Endothelial cell of umbilical vein (primary cell): ENCODE measurements at regions not wholly inside any gene's neighbourhood (a gene's known extent, or its start where the extent isn't known, plus 50 kb on each side); places are given as distances from the start of the nearest gene placed in this dataset.

ENCODE experiments used
- BruUV-seq: library from RNA; stranded (reverse); fragments of 400-500 nt; replicated peaks from 2 replicates; lab custom pipeline; 2021; lab: Mats Ljungman, UMichigan
- CTCF ChIA-PET: fragments of 300-600, 350-600 bp; sonication (Branson Sonifier 250); formaldehyde crosslinking; loops from one replicate; lab custom pipeline; 2021; ENCODE audit warnings: antibody characterized with exemption, inconsistent platforms; lab: Charles Lee
- POLR2A ChIA-PET: fragments of 300-600, 350-600 bp; sonication (Branson Sonifier 250); formaldehyde crosslinking; loops from one replicate; lab custom pipeline; 2021; ENCODE audit warnings: antibody characterized with exemption, inconsistent platforms; lab: Charles Lee
- DNase-seq: peaks from one replicate; pipeline ENCODE4 v3.0.0-alpha.2; 2011; ENCODE audit warnings: low read depth, low spot score
- FAIRE-seq: peaks from 2 replicates; lab custom pipeline; 2011; peaks lifted over from hg19 to GRCh38; lab: Jason Lieb, UNC
- H2AFZ ChIP-seq: 2 replicates; pipeline ENCODE4 v1.6.0; 2012; ENCODE audit warnings: low read depth, low read length, control low read depth, inconsistent platforms
- H3K27ac ChIP-seq: 2 replicates; pipeline ENCODE4 v1.5.1; 2011; ENCODE audit warnings: low read depth, mild to moderate bottlenecking, control low read depth, low read length, moderate library complexity; ENCODE audit not compliant: insufficient read depth
- H3K27me3 ChIP-seq, 2 experiments: 2 replicates each; pipeline versions ENCODE4 v1.6.0 to v1.6.1; 2011; ENCODE audit warnings: low read length in 2 of 2, mixed read lengths in 1 of 2; ENCODE audit not compliant: control insufficient read depth in 2 of 2, insufficient read depth in 2 of 2
- H3K36me3 ChIP-seq, 2 experiments: 2 replicates in 1 of 2; 3 replicates in 1 of 2; pipeline ENCODE4 v1.5.1; 2011; ENCODE audit warnings: low read length in 2 of 2, mild to moderate bottlenecking in 1 of 2, moderate library complexity in 1 of 2; ENCODE audit not compliant: control insufficient read depth in 2 of 2, insufficient read depth in 2 of 2; ENCODE audit errors: extremely low read depth in 1 of 2
- H3K4me1 ChIP-seq: 3 replicates; pipeline ENCODE4 v1.5.1; 2011; ENCODE audit warnings: mild to moderate bottlenecking, low read length; ENCODE audit not compliant: control insufficient read depth, insufficient read depth; ENCODE audit errors: extremely low read depth
- H3K4me2 ChIP-seq: 2 replicates; pipeline ENCODE4 v1.6.1; 2011; ENCODE audit warnings: low read length, control low read depth, mixed read lengths; ENCODE audit not compliant: insufficient read depth
- H3K4me3 ChIP-seq, 3 experiments: fragments of 200-600 bp in 1 of 3; sonication (generic), shearing (Covaris generic) in 1 of 3; replicated peaks in 1 of 3; 2 replicates each; pipeline ENCODE4 v1.5.1; 2011 to 2016; ENCODE audit warnings: control low read depth in 3 of 3, low read length in 3 of 3, mild to moderate bottlenecking in 2 of 3, inconsistent platforms in 1 of 3, low read depth in 1 of 3, moderate library complexity in 1 of 3; ENCODE audit not compliant: insufficient read depth in 1 of 3
- H3K79me2 ChIP-seq: 2 replicates; pipeline ENCODE4 v1.6.0; 2012; ENCODE audit warnings: low read length, inconsistent platforms; ENCODE audit not compliant: control insufficient read depth, insufficient read depth
- H3K9ac ChIP-seq: replicated peaks from 2 replicates; pipeline ENCODE3; 2011; ENCODE audit warnings: low read length, control low read depth; ENCODE audit not compliant: insufficient read depth; ENCODE audit errors: extremely low read depth
- H3K9me1 ChIP-seq: replicated peaks from 3 replicates; pipeline ENCODE4 v1.6.0; 2011; ENCODE audit warnings: mild to moderate bottlenecking, low read length; ENCODE audit not compliant: control insufficient read depth, insufficient read depth; ENCODE audit errors: extremely low read depth
- H3K9me3 ChIP-seq: replicated peaks from 2 replicates; pipeline ENCODE4 v1.5.1; 2012; ENCODE audit warnings: low read length, inconsistent platforms; ENCODE audit not compliant: control insufficient read depth, insufficient read depth
- H4K20me1 ChIP-seq: replicated peaks from 2 replicates; pipeline ENCODE3; 2011; ENCODE audit warnings: mild to moderate bottlenecking, low read length; ENCODE audit not compliant: control insufficient read depth, insufficient read depth; ENCODE audit errors: extremely low read depth
- CTCF ChIP-seq, 2 donors: IDR thresholded peaks; 1 replicate in 1 of 2; 2 replicates in 1 of 2; pipeline ENCODE4 v1.5.1; 2011; ENCODE audit warnings: low read length in 2 of 2, mild to moderate bottlenecking in 2 of 2, moderate library complexity in 2 of 2, control low read depth in 1 of 2, inconsistent platforms in 1 of 2, low read depth in 1 of 2; ENCODE audit not compliant: insufficient read depth in 1 of 2; ENCODE audit errors: extremely low read depth in 1 of 2
- EZH2 ChIP-seq: IDR thresholded peaks from 2 replicates; pipeline ENCODE4 v1.6.1; 2012; ENCODE audit warnings: borderline replicate concordance, low read depth, mild to moderate bottlenecking, moderate library complexity, low read length, inconsistent platforms; ENCODE audit not compliant: severe bottlenecking
- FOS ChIP-seq: IDR thresholded peaks from 2 replicates; pipeline ENCODE4 v1.6.1; 2011; ENCODE audit warnings: mild to moderate bottlenecking, low read length, moderate library complexity, borderline replicate concordance; ENCODE audit not compliant: insufficient read depth
- GATA2 ChIP-seq: IDR thresholded peaks from 2 replicates; pipeline ENCODE4 v1.7.0; 2011; ENCODE audit warnings: low read depth, mild to moderate bottlenecking, moderate library complexity, mixed read lengths, low read length; ENCODE audit not compliant: insufficient read length, insufficient read depth
- JUN ChIP-seq: IDR thresholded peaks from 2 replicates; pipeline ENCODE4 v1.6.1; 2011; ENCODE audit warnings: borderline replicate concordance, low read depth; ENCODE audit not compliant: insufficient read length, insufficient read depth
- MAX ChIP-seq: IDR thresholded peaks from 2 replicates; pipeline ENCODE4 v1.6.1; 2011; ENCODE audit not compliant: insufficient read depth, insufficient read length
- MYC ChIP-seq: IDR thresholded peaks from one replicate; pipeline ENCODE4 v1.6.1; 2011; ENCODE audit warnings: mild to moderate bottlenecking, low read depth, low read length
- POLR2A ChIP-seq: IDR thresholded peaks from 2 replicates; pipeline ENCODE4 v1.6.1; 2012; ENCODE audit warnings: low read depth, mild to moderate bottlenecking, control low read depth, low read length
- POLR2AphosphoS5 ChIP-seq: IDR thresholded peaks from 2 replicates; pipeline ENCODE4 v1.6.1; 2012; ENCODE audit warnings: low read depth, mild to moderate bottlenecking, control low read depth, low read length, moderate library complexity; ENCODE audit not compliant: insufficient read depth
- dilution Hi-C: fragments of 300-500 bp; cut with MboI; formaldehyde crosslinking; loops from one replicate; pipeline ENCODE4 v1.15.0; 2019; ENCODE audit warnings: low sequenced_read_pairs; ENCODE audit not compliant: extremely low pct_ligation_motif_present
- intact Hi-C: fragments of 100-400 bp; cut with micrococcal nuclease; formaldehyde crosslinking; loops from one replicate; pipeline ENCODE4 v1.10.0; 2022

GRCh38 chr9:26271495-26272122 lies 593.4 kb upstream of the TUSC1 start:
- POLR2A ChIA-PET = no interaction called here
- Histone ChIP-seq H4K20me1 (no peaks in the 10 kb centered on the region), H3K79me2 (no peaks in the 10 kb centered on the region), H3K4me3 (no peak overlapping the region), H3K36me3 (no peaks in the 10 kb centered on the region), H3K4me2 (no peak overlapping the region), H2AFZ (no peak overlapping the region), H3K9ac (no peak overlapping the region), H3K9me3 (no peaks in the 10 kb centered on the region), H3K4me1 (no peaks in the 10 kb centered on the region), H3K27ac (no peak overlapping the region), H3K27me3 (no peaks in the 10 kb centered on the region), H3K9me1 (no peaks in the 10 kb centered on the region)
- DNase-seq (no peak), FAIRE-seq (no peak)
- intact Hi-C loops = no loop called here
- BruUV-seq = no TSS peak
- dilution Hi-C loops = no loop called here
- CTCF ChIA-PET = no interaction called here
- TF ChIP-seq EZH2 (no peak), MAX (no peak), CTCF (IDR thresholded peaks at IDR 0.05; ENCODE audit: extremely low read depth in 1 of 2, insufficient read depth in 1 of 2, low read depth in 1 of 2, low read length in 2 of 2) (no peak), POLR2AphosphoS5 (no peak), JUN (no peak), GATA2 (no peak), FOS (no peak), MYC (no peak), POLR2A (no peak)
